ENCODE measurements at regions not wholly inside any gene's neighbourhood (a gene's known extent, or its start where the extent isn't known, plus 50 kb on each side); places are given as distances from the start of the nearest gene placed in this dataset.

DNA sequence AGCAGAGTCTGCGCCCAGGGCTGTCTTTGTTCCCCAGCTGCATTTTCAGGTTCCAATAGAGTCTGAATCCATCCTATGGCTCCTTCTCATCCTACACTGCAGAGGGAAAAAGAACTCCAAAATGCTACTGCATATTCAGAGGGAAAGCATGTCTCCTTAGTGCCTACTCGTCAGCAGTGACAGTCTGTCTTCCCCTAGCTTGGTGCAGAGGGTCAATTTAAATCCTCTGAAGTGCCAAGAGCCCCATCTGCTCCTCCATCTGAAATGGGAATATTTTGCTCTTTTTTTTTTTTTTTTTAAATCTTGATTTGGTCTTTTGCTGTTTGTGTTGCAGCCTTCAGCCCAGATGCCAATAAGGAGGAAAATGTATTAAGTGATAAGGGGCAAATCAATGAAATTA, 199.3 kb downstream of the RNF144A start:
- TF ChIP-seq TAF1 (IDR thresholded peaks at IDR 0.05; ENCODE audit: low read depth, low read length) (no peak), POLR2A (IDR thresholded peaks at IDR 0.05; ENCODE audit: low read depth, low read length) (no peak), POLR2AphosphoS5 (IDR thresholded peaks at IDR 0.05; ENCODE audit: low read depth, low read length) (no peak), SPI1 (IDR thresholded peaks at IDR 0.05; ENCODE audit: low read depth, low read length) (no peak), POU2F2 (IDR thresholded peaks at IDR 0.05; ENCODE audit: low read depth, low read length) (no peak)

Measured in GM12891 (cell line).